H9 (cell line): ENCODE measurements at regions not wholly inside any gene's neighbourhood (a gene's known extent, or its start where the extent isn't known, plus 50 kb on each side); places are given as distances from the start of the nearest gene placed in this dataset.

Source experiments
- DNase-seq: peaks from one replicate; pipeline ENCODE4 v3.0.0-alpha.2; 2017
- H2AFZ ChIP-seq: one replicate; pipeline ENCODE4 v1.6.1; 2013; ENCODE audit warnings: mild to moderate bottlenecking, low read length, control low read depth, moderate library complexity
- H2AK5ac ChIP-seq: 2 replicates; pipeline ENCODE4 v1.6.1; 2013; ENCODE audit warnings: low read length, control low read depth, mixed read lengths; ENCODE audit not compliant: insufficient read length
- H2BK120ac ChIP-seq: one replicate; pipeline ENCODE4 v1.6.1; 2013; ENCODE audit warnings: low read depth, mild to moderate bottlenecking, low read length, control low read depth, inconsistent platforms; ENCODE audit not compliant: poor library complexity, severe bottlenecking
- H2BK12ac ChIP-seq: 2 replicates; pipeline ENCODE4 v1.6.1; 2013; ENCODE audit warnings: low read length, control low read depth, mixed read lengths, low read depth; ENCODE audit not compliant: insufficient read length
- H2BK15ac ChIP-seq: 2 replicates; pipeline ENCODE4 v1.6.1; 2013; ENCODE audit warnings: low read depth, low read length, control low read depth
- H2BK20ac ChIP-seq: one replicate; pipeline ENCODE4 v1.6.1; 2013; ENCODE audit warnings: low read depth, mild to moderate bottlenecking, low read length, control low read depth, inconsistent platforms; ENCODE audit not compliant: poor library complexity, severe bottlenecking
- H2BK5ac ChIP-seq: 2 replicates; pipeline ENCODE4 v1.6.1; 2013; ENCODE audit warnings: low read length, control low read depth, mixed read lengths; ENCODE audit not compliant: insufficient read length
- H3K14ac ChIP-seq: 2 replicates; pipeline ENCODE4 v1.6.1; 2013; ENCODE audit warnings: low read length, control low read depth; ENCODE audit not compliant: insufficient read depth
- H3K18ac ChIP-seq: 2 replicates; pipeline ENCODE4 v1.6.1; 2013; ENCODE audit warnings: low read depth, mild to moderate bottlenecking, mixed read lengths, low read length, control low read depth; ENCODE audit not compliant: insufficient read length
- H3K23ac ChIP-seq: 2 replicates; pipeline ENCODE4 v1.6.1; 2013; ENCODE audit warnings: low read length, control low read depth, mixed read lengths, low read depth; ENCODE audit not compliant: insufficient read length
- H3K23me2 ChIP-seq: 2 replicates; pipeline ENCODE4 v1.6.1; 2013; ENCODE audit warnings: low read depth, mild to moderate bottlenecking, mixed read lengths, low read length, control low read depth; ENCODE audit not compliant: insufficient read length, poor library complexity, severe bottlenecking
- H3K27ac ChIP-seq: 2 replicates; pipeline ENCODE4 v1.5.1; 2013; ENCODE audit warnings: low read length, control low read depth, mixed read lengths, low read depth; ENCODE audit not compliant: insufficient read length
- H3K27me3 ChIP-seq: 2 replicates; pipeline ENCODE4 v1.6.1; 2013; ENCODE audit warnings: low read length, control low read depth, inconsistent platforms; ENCODE audit not compliant: insufficient read depth
- H3K4ac ChIP-seq: 2 replicates; pipeline ENCODE4 v1.6.1; 2013; ENCODE audit warnings: low read depth, mild to moderate bottlenecking, control low read depth, inconsistent platforms, low read length, moderate library complexity
- H3K4me1 ChIP-seq: 2 replicates; pipeline ENCODE4 v1.6.1; 2013; ENCODE audit warnings: low read length, control low read depth, inconsistent platforms; ENCODE audit not compliant: insufficient read depth
- H3K4me2 ChIP-seq: 2 replicates; pipeline ENCODE4 v1.6.1; 2013; ENCODE audit warnings: low read length, control low read depth, mixed read lengths; ENCODE audit not compliant: insufficient read length, insufficient read depth
- H3K56ac ChIP-seq: 2 replicates; pipeline ENCODE4 v1.6.1; 2013; ENCODE audit warnings: low read depth, mild to moderate bottlenecking, mixed read lengths, low read length, control low read depth; ENCODE audit not compliant: insufficient read length
- H3K79me1 ChIP-seq: 2 replicates; pipeline ENCODE4 v1.6.1; 2013; ENCODE audit warnings: low read depth, mild to moderate bottlenecking, moderate library complexity, low read length, control low read depth, inconsistent platforms; ENCODE audit not compliant: insufficient read depth, poor library complexity, severe bottlenecking
- H3K79me2 ChIP-seq: 2 replicates; pipeline ENCODE4 v1.6.1; 2013; ENCODE audit warnings: low read length, control low read depth, inconsistent platforms; ENCODE audit not compliant: insufficient read depth
- H3K9ac ChIP-seq: 2 replicates; pipeline ENCODE4 v1.6.1; 2013; ENCODE audit warnings: low read length, control low read depth, mixed read lengths; ENCODE audit not compliant: insufficient read length; ENCODE audit errors: extremely low read depth
- H3K9me3 ChIP-seq: one replicate; pipeline ENCODE4 v1.6.1; 2013; ENCODE audit warnings: low read depth, low read length, inconsistent platforms; ENCODE audit not compliant: control insufficient read depth
- H3T11ph ChIP-seq: one replicate; pipeline ENCODE4 v1.6.1; 2013; ENCODE audit warnings: mild to moderate bottlenecking, low read length, control low read depth, inconsistent platforms
- H4K20me1 ChIP-seq: one replicate; pipeline ENCODE4 v1.6.1; 2013; ENCODE audit not compliant: control insufficient read depth, insufficient read length, insufficient read depth
- H4K5ac ChIP-seq: 2 replicates; pipeline ENCODE4 v1.6.1; 2013; ENCODE audit warnings: low read depth, mild to moderate bottlenecking, mixed read lengths, low read length, control low read depth; ENCODE audit not compliant: insufficient read length
- H4K8ac ChIP-seq: replicated peaks from 2 replicates; pipeline ENCODE4 v1.6.1; 2013; ENCODE audit warnings: low read length, control low read depth, mixed read lengths, low read depth; ENCODE audit not compliant: insufficient read length
- H4K91ac ChIP-seq: 2 replicates; pipeline ENCODE4 v1.6.1; 2013; ENCODE audit warnings: low read depth, mild to moderate bottlenecking, moderate library complexity, mixed read lengths, low read length, control low read depth; ENCODE audit not compliant: insufficient read length
- H3K27ac Mint-ChIP-seq, 3 experiments: 2 replicates in 2 of 3; 3 replicates in 1 of 3; pipeline ENCODE4 v1.8.0; 2020 to 2021; ENCODE audit warnings: mixed read lengths in 3 of 3, mild to moderate bottlenecking in 1 of 3, moderate library complexity in 1 of 3
- H3K27me3 Mint-ChIP-seq: 2 replicates; pipeline ENCODE4 v1.8.0; 2021; ENCODE audit warnings: low read depth, mild to moderate bottlenecking, moderate library complexity, mixed read lengths
- H3K36me3 Mint-ChIP-seq, 3 experiments: 2 replicates in 2 of 3; 3 replicates in 1 of 3; pipeline ENCODE4 v1.8.0; 2020 to 2021; ENCODE audit warnings: low read depth in 3 of 3, mixed read lengths in 3 of 3; ENCODE audit not compliant: insufficient read depth in 1 of 3
- H3K4me1 Mint-ChIP-seq, 2 experiments: 2 replicates each; pipeline ENCODE4 v1.8.0; 2020; ENCODE audit warnings: mixed read lengths in 2 of 2
- H3K4me3 Mint-ChIP-seq, 2 experiments: 2 replicates in 1 of 2; 3 replicates in 1 of 2; pipeline ENCODE4 v1.8.0; 2020 to 2021; ENCODE audit warnings: mild to moderate bottlenecking in 2 of 2, mixed read lengths in 2 of 2, moderate library complexity in 1 of 2
- H3K9me3 Mint-ChIP-seq, 2 experiments: 2 replicates in 1 of 2; 3 replicates in 1 of 2; pipeline ENCODE4 v1.8.0; 2020; ENCODE audit warnings: mild to moderate bottlenecking in 2 of 2, mixed read lengths in 2 of 2, moderate library complexity in 1 of 2
- WGBS: extraction: QIAGEN DNeasy Blood & Tissue Kit; methylation state at CpG from one replicate; pipeline ENCODE4 v1.1.7; 2013; ENCODE audit warnings: missing lambda C conversion rate, low lambda C conversion rate, mixed read lengths; ENCODE audit not compliant: insufficient read length; ENCODE audit errors: extremely low coverage; 5-methylcytosine and 5-hydroxymethylcytosine counted together
- TF ChIP-seq, protein P1 (sequence below): fragments of 200-600 bp; sonication (generic); conservative IDR thresholded peaks from 3 replicates; pipeline ENCODE4 v1.8.0; 2021; ENCODE audit warnings: antibody characterized with exemption, mild to moderate bottlenecking

GRCh38 chr5:89218364-89218763 lies 335.4 kb upstream of the MEF2C start:
- H4K8ac ChIP-seq: no peak overlapping the region
- no peak overlapping the region for H2BK120ac ChIP-seq
- H3K27me3 ChIP-seq: no peaks in the 10 kb centered on the region
- no peaks in the 10 kb centered on the region for H3K23me2 ChIP-seq
- H3K4me2 ChIP-seq: no peak overlapping the region
- no peak overlapping the region for H3K18ac ChIP-seq
- H3K27ac Mint-ChIP-seq: no peak overlapping the region
- no peak overlapping the region for H3K9ac ChIP-seq
- no peak overlapping the region for H3K4me3 Mint-ChIP-seq
- TF ChIP-seq, protein P1, sequence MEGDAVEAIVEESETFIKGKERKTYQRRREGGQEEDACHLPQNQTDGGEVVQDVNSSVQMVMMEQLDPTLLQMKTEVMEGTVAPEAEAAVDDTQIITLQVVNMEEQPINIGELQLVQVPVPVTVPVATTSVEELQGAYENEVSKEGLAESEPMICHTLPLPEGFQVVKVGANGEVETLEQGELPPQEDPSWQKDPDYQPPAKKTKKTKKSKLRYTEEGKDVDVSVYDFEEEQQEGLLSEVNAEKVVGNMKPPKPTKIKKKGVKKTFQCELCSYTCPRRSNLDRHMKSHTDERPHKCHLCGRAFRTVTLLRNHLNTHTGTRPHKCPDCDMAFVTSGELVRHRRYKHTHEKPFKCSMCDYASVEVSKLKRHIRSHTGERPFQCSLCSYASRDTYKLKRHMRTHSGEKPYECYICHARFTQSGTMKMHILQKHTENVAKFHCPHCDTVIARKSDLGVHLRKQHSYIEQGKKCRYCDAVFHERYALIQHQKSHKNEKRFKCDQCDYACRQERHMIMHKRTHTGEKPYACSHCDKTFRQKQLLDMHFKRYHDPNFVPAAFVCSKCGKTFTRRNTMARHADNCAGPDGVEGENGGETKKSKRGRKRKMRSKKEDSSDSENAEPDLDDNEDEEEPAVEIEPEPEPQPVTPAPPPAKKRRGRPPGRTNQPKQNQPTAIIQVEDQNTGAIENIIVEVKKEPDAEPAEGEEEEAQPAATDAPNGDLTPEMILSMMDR: no peak
- no peak overlapping the region for H2BK5ac ChIP-seq
- H2BK15ac ChIP-seq: no peak overlapping the region
- H4K20me1 ChIP-seq: no peaks in the 10 kb centered on the region
- H3K56ac ChIP-seq: no peak overlapping the region
- H3K27ac ChIP-seq: no peak overlapping the region
- DNase-seq: no peak
- no peak overlapping the region for H4K91ac ChIP-seq
- H2BK20ac ChIP-seq: no peak overlapping the region
- H3K14ac ChIP-seq: no peak overlapping the region
- no peak overlapping the region for H2AK5ac ChIP-seq
- H3K9me3 Mint-ChIP-seq: peaks cover 2% of the 10 kb centered on the region in 2 experiments; a peak in 3 of 5 replicates
- H4K5ac ChIP-seq: no peak overlapping the region
- H3K9me3 ChIP-seq: no peaks in the 10 kb centered on the region
- H3K79me1 ChIP-seq: no peaks in the 10 kb centered on the region
- H3K79me2 ChIP-seq: no peaks in the 10 kb centered on the region
- H3T11ph ChIP-seq: no peak overlapping the region
- H3K4me1 Mint-ChIP-seq: peaks cover 10 to 13% of the 10 kb centered on the region in 2 experiments
- H3K27me3 Mint-ChIP-seq: no peaks in the 10 kb centered on the region
- H2BK12ac ChIP-seq: no peak overlapping the region
- no peak overlapping the region for H2AFZ ChIP-seq
- H3K4ac ChIP-seq: no peak overlapping the region
- H3K4me1 ChIP-seq: no peaks in the 10 kb centered on the region; the same call in 1 of the 2 replicates
- no peaks in the 10 kb centered on the region for H3K36me3 Mint-ChIP-seq
- WGBS: no CpG with 5 or more reads among the region's 3 CpGs
- H3K23ac ChIP-seq: no peak overlapping the region
